Activated CD4-positive, alpha-beta T cell treated with anti-CD3 and anti-CD28 coated beads for 4 hours (primary cell): ENCODE measurements at regions not wholly inside any gene's neighbourhood (a gene's known extent, or its start where the extent isn't known, plus 50 kb on each side); places are given as distances from the start of the nearest gene placed in this dataset.

Source experiments
- DNase-seq, 2 donors: peaks; one replicate each; pipeline ENCODE4 v3.0.0-alpha.2; 2020

GRCh38 chr12:40559865-40560264 is 132.4 kb upstream of the CNTN1 start:
- no peak for DNase-seq

GRCh38 chr12:40560848-40561247 is 131.4 kb upstream of the CNTN1 start:
- DNase-seq: no peak

GRCh38 chr12:40561395-40561966 is 130.8 kb upstream of the CNTN1 start:
- no peak for DNase-seq

- no peak for DNase-seq
Observed at GRCh38 chr12:40565029-40565633, 127.1 kb upstream of the CNTN1 start.

- no peak for DNase-seq
Observed at GRCh38 chr12:40566271-40566670, 126.0 kb upstream of the CNTN1 start.

GRCh38 chr12:40569626-40570179 is 122.5 kb upstream of the CNTN1 start:
- no peak for DNase-seq

GRCh38 chr12:40573024-40573423 is 119.2 kb upstream of the CNTN1 start:
- DNase-seq: no peak

GRCh38 chr12:40575987-40576386 is 116.3 kb upstream of the CNTN1 start:
- DNase-seq: no peak

GRCh38 chr12:40577834-40578233 is 114.4 kb upstream of the CNTN1 start:
- no peak for DNase-seq

GRCh38 chr12:40579687-40580086 is 112.6 kb upstream of the CNTN1 start:
- no peak for DNase-seq

GRCh38 chr12:40580346-40580745 is 111.9 kb upstream of the CNTN1 start:
- DNase-seq: no peak

GRCh38 chr12:40581889-40582288 is 110.3 kb upstream of the CNTN1 start:
- DNase-seq: no peak

GRCh38 chr12:40583743-40584142 is 108.5 kb upstream of the CNTN1 start:
- no peak for DNase-seq

- no peak for DNase-seq
Observed at GRCh38 chr12:40584763-40585162, 107.5 kb upstream of the CNTN1 start.

GRCh38 chr12:40586823-40587222 is 105.4 kb upstream of the CNTN1 start:
- DNase-seq: no peak

GRCh38 chr12:40587421-40587820 is 104.8 kb upstream of the CNTN1 start:
- no peak for DNase-seq

- no peak for DNase-seq
Observed at GRCh38 chr12:40587970-40588369, 104.3 kb upstream of the CNTN1 start.

GRCh38 chr12:40597133-40597532 is 95.1 kb upstream of the CNTN1 start:
- no peak for DNase-seq

GRCh38 chr12:40598073-40598472 is 94.2 kb upstream of the CNTN1 start:
- DNase-seq: no peak

- DNase-seq: no peak
Observed at GRCh38 chr12:40602562-40602961, 89.7 kb upstream of the CNTN1 start.

GRCh38 chr12:40614923-40615322 is 77.3 kb upstream of the CNTN1 start:
- DNase-seq: no peak

- DNase-seq: no peak
Observed at GRCh38 chr12:40615590-40615989, 76.6 kb upstream of the CNTN1 start.

GRCh38 chr12:40616383-40616915 is 75.8 kb upstream of the CNTN1 start:
- DNase-seq: no peak

GRCh38 chr12:40618636-40619035 is 73.6 kb upstream of the CNTN1 start:
- no peak for DNase-seq

- no peak for DNase-seq
Observed at GRCh38 chr12:40620564-40621019, 71.6 kb upstream of the CNTN1 start.
